ENCODE measurements at regions not wholly inside any gene's neighbourhood (a gene's known extent, or its start where the extent isn't known, plus 50 kb on each side); places are given as distances from the start of the nearest gene placed in this dataset.

- no peak for DNase-seq
Observed at GRCh38 chr3:107247116-107247515, 130.1 kb upstream of the CCDC54 start.

GRCh38 chr3:107249132-107249531 is 128.1 kb upstream of the CCDC54 start:
- DNase-seq, result no peak

GRCh38 chr3:107250221-107250620 is 127.0 kb upstream of the CCDC54 start:
- DNase-seq, result no peak

- no peak for DNase-seq
Observed at GRCh38 chr3:107251819-107252218, 125.4 kb upstream of the CCDC54 start.

GRCh38 chr3:107256963-107257362 is 120.3 kb upstream of the CCDC54 start:
- no peak for DNase-seq

- no peak for DNase-seq
Observed at GRCh38 chr3:107258300-107258699, 118.9 kb upstream of the CCDC54 start.

GRCh38 chr3:107260207-107260606 is 117.0 kb upstream of the CCDC54 start:
- DNase-seq, result no peak

GRCh38 chr3:107263269-107264021 is 113.8 kb upstream of the CCDC54 start:
- no peak for DNase-seq

- DNase-seq, result no peak
Observed at GRCh38 chr3:107264888-107265287, 112.4 kb upstream of the CCDC54 start.

- DNase-seq, result no peak
Observed at GRCh38 chr3:107265526-107265925, 111.7 kb upstream of the CCDC54 start.

GRCh38 chr3:107268469-107268868 is 108.8 kb upstream of the CCDC54 start:
- no peak for DNase-seq

GRCh38 chr3:107269136-107269535 is 108.1 kb upstream of the CCDC54 start:
- no peak for DNase-seq

- peak; percentile 17 for DNase-seq
Observed at GRCh38 chr3:107271787-107272387, 105.4 kb upstream of the CCDC54 start.

GRCh38 chr3:107272471-107272870 is 104.8 kb upstream of the CCDC54 start:
- no peak for DNase-seq

GRCh38 chr3:107272885-107273284 is 104.4 kb upstream of the CCDC54 start:
- no peak for DNase-seq

- no peak for DNase-seq
Observed at GRCh38 chr3:107273771-107274170, 103.5 kb upstream of the CCDC54 start.

- no peak for DNase-seq
Observed at GRCh38 chr3:107275511-107275910, 101.7 kb upstream of the CCDC54 start.

GRCh38 chr3:107283948-107284347 is 93.3 kb upstream of the CCDC54 start:
- no peak for DNase-seq

- no peak for DNase-seq
Observed at GRCh38 chr3:107284612-107285011, 92.6 kb upstream of the CCDC54 start.

- DNase-seq, result no peak
Observed at GRCh38 chr3:107285197-107285596, 92.0 kb upstream of the CCDC54 start.

- DNase-seq, result no peak
Observed at GRCh38 chr3:107289354-107289753, 87.9 kb upstream of the CCDC54 start.

- no peak for DNase-seq
Observed at GRCh38 chr3:107294117-107294516, 83.1 kb upstream of the CCDC54 start.

GRCh38 chr3:107297597-107297996 is 79.6 kb upstream of the CCDC54 start:
- DNase-seq, result no peak

GRCh38 chr3:107307205-107307604 is 70.0 kb upstream of the CCDC54 start:
- DNase-seq, result no peak

GRCh38 chr3:107308716-107309115 is 68.5 kb upstream of the CCDC54 start:
- no peak for DNase-seq

Data from NCI-H2029 treated with DMSO at 0.1 percent for 48 hours (cell line).